Left renal cortex interstitium (tissue), 4 donors: ENCODE measurements at regions not wholly inside any gene's neighbourhood (a gene's known extent, or its start where the extent isn't known, plus 50 kb on each side); places are given as distances from the start of the nearest gene placed in this dataset.
"Not testable (repeated sequence)": the region's sequence is repeated elsewhere in the genome, so short reads cannot be mapped to it uniquely, and the experiment has no call there.

Source experiments
- DNase-seq, 4 donors: peaks; one replicate each; pipeline ENCODE4 v3.0.0-alpha.2; 2013; ENCODE audit warnings: low read depth in 4 of 4, low spot score in 2 of 4, missing footprints in 1 of 4

- DNase-seq, result not testable (repeated sequence)
Measured at GRCh38 chr3:198147213-198147612, 187.2 kb downstream of the LMLN start.

GRCh38 chr3:198147993-198148392, 188.0 kb downstream of the LMLN start:
- DNase-seq, result not testable (repeated sequence)

- not testable (repeated sequence) for DNase-seq
Measured at GRCh38 chr3:198149904-198150303, 189.9 kb downstream of the LMLN start.

- not testable (repeated sequence) for DNase-seq
Measured at GRCh38 chr3:198151867-198152266, 191.8 kb downstream of the LMLN start.

GRCh38 chr3:198155771-198156170, 195.8 kb downstream of the LMLN start:
- not testable (repeated sequence) for DNase-seq

- not testable (repeated sequence) for DNase-seq
Measured at GRCh38 chr3:198157231-198157868, 197.3 kb downstream of the LMLN start.

GRCh38 chr3:198158007-198158406, 198.0 kb downstream of the LMLN start:
- not testable (repeated sequence) for DNase-seq

GRCh38 chr3:198167339-198168039, 207.5 kb downstream of the LMLN start:
- not testable (repeated sequence) for DNase-seq

GRCh38 chr3:198170781-198171180, 210.8 kb downstream of the LMLN start:
- DNase-seq, result not testable (repeated sequence)

GRCh38 chr3:198173080-198173479, 213.1 kb downstream of the LMLN start:
- DNase-seq, result not testable (repeated sequence)

GRCh38 chr3:198173929-198174574, 214.0 kb downstream of the LMLN start:
- not testable (repeated sequence) for DNase-seq
